ENCODE measurements at regions not wholly inside any gene's neighbourhood (a gene's known extent, or its start where the extent isn't known, plus 50 kb on each side); places are given as distances from the start of the nearest gene placed in this dataset.

DNA sequence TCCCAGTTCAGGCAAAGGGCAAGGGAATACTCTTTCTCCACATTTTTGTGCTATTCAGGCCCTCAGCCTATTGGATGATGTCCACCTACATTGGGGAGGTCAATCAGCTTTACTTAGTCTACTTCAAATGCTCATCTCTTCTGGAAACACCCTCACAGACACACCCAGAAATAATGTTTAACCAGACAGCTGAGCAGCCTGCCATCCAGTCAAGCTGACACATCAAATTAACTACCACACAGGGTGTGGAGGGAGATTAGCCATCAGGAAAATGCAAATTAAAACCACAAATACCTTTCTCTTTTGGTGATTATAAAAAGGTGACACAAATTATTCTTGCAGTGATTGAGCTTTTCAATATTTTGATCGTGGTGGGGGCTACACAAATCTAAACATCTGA is 74.7 kb upstream of the FZD8 start:
- TF ChIP-seq, protein P1, sequence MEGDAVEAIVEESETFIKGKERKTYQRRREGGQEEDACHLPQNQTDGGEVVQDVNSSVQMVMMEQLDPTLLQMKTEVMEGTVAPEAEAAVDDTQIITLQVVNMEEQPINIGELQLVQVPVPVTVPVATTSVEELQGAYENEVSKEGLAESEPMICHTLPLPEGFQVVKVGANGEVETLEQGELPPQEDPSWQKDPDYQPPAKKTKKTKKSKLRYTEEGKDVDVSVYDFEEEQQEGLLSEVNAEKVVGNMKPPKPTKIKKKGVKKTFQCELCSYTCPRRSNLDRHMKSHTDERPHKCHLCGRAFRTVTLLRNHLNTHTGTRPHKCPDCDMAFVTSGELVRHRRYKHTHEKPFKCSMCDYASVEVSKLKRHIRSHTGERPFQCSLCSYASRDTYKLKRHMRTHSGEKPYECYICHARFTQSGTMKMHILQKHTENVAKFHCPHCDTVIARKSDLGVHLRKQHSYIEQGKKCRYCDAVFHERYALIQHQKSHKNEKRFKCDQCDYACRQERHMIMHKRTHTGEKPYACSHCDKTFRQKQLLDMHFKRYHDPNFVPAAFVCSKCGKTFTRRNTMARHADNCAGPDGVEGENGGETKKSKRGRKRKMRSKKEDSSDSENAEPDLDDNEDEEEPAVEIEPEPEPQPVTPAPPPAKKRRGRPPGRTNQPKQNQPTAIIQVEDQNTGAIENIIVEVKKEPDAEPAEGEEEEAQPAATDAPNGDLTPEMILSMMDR (IDR thresholded peaks at IDR 0.05) = no peak
- no peak for TF ChIP-seq POLR2A (IDR thresholded peaks at IDR 0.05)
